GM12891 (cell line): ENCODE measurements at regions not wholly inside any gene's neighbourhood (a gene's known extent, or its start where the extent isn't known, plus 50 kb on each side); places are given as distances from the start of the nearest gene placed in this dataset.

ENCODE experiments used
- POLR2A ChIP-seq: IDR thresholded peaks from 2 replicates; pipeline ENCODE4 v1.6.1; 2011; ENCODE audit warnings: low read depth, low read length, control low read depth
- POLR2AphosphoS5 ChIP-seq: IDR thresholded peaks from 2 replicates; pipeline ENCODE4 v1.6.1; 2011; ENCODE audit warnings: low read depth, low read length, control low read depth
- SPI1 ChIP-seq: IDR thresholded peaks from 2 replicates; pipeline ENCODE4 v1.6.1; 2011; ENCODE audit warnings: low read depth, low read length, control low read depth
- TAF1 ChIP-seq: IDR thresholded peaks from 2 replicates; pipeline ENCODE4 v1.6.1; 2011; ENCODE audit warnings: low read depth, low read length, control low read depth

DNA sequence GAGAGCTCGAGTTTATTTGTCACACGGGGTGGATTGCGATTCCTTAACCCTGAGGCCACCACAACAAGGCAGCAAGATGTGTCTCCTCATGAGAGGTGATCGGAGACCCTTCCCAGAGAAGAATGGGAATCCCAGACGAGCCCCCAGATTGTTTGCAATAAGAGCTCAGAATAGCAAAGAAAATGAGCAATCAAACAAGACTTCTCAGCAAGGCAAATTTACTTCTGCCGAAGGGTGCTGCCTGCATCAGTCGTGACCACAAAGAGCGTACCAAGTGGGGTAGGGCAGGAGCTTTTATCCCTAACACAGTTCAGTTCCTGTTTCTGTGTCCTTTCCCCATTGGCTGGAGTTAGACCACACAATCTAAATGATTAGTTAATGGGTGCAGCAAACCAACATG lies 237.5 kb upstream of the SYT4 start:
- TF ChIP-seq POLR2A (no peak), POLR2AphosphoS5 (no peak), TAF1 (no peak), SPI1 (no peak)
